HCT116 (cell line): ENCODE measurements at regions not wholly inside any gene's neighbourhood (a gene's known extent, or its start where the extent isn't known, plus 50 kb on each side); places are given as distances from the start of the nearest gene placed in this dataset.
"Not testable (repeated sequence)": the region's sequence is repeated elsewhere in the genome, so short reads cannot be mapped to it uniquely, and the experiment has no call there.

Experiments used
- ATAC-seq: fragments of 200-7000 bp; cut with Tn5 transposase; 2 replicates; pipeline ENCODE4 v1.9.1; 2020; ENCODE audit warnings: mild to moderate bottlenecking, moderate library complexity
- BruUV-seq: library from RNA; stranded (reverse); fragments of 400-500 nt; replicated peaks from 2 replicates; lab custom pipeline; 2021; lab: Mats Ljungman, UMichigan
- CTCF ChIA-PET: fragments of 300-600 bp; sonication (Branson Sonifier 250); formaldehyde crosslinking; loops from one replicate; lab custom pipeline; 2021; ENCODE audit warnings: antibody characterized with exemption; lab: Charles Lee
- POLR2A ChIA-PET: fragments of 300-600, 350-600 bp; sonication (Branson Sonifier 250); formaldehyde crosslinking; loops from one replicate; lab custom pipeline; 2021; ENCODE audit warnings: antibody characterized with exemption; lab: Charles Lee
- RAD21 ChIA-PET, 2 experiments: fragments of 300-600 bp; sonication (Branson Sonifier 250); formaldehyde crosslinking; loops; one replicate each; lab custom pipeline; 2023; ENCODE audit warnings: low total read pairs in 2 of 2; ENCODE audit not compliant: uncharacterized antibody in 2 of 2, unreplicated experiment in 2 of 2, low non-redundant PET in 1 of 2; lab: Charles Lee
- DNase-seq: peaks from one replicate; pipeline ENCODE4 v3.0.0-alpha.2; 2010; ENCODE audit warnings: low read depth, low spot score
- H2AFZ ChIP-seq: fragments of 200-600 bp; shearing (Covaris generic), sonication (generic); 2 replicates; pipeline ENCODE4 v1.6.1; 2017; ENCODE audit warnings: low read depth, mixed run types, mixed read lengths, antibody characterized with exemption, low read length; ENCODE audit not compliant: poor library complexity, severe bottlenecking
- H3K27ac ChIP-seq: 2 replicates; pipeline ENCODE4 v1.5.1; 2012; ENCODE audit warnings: low read depth, low read length
- H3K27me3 ChIP-seq: fragments of 200-600 bp; sonication (generic); 2 replicates; pipeline ENCODE4 v1.6.1; 2016; ENCODE audit warnings: mixed run types, low read length, mixed read lengths; ENCODE audit not compliant: insufficient read depth
- H3K36me3 ChIP-seq, 2 experiments: fragments of 200-500 bp in 1 of 2; fragments of 200-600 bp in 1 of 2; sonication (Bioruptor generic) in 1 of 2; sonication (generic) in 1 of 2; 2 replicates each; pipeline versions ENCODE4 v1.5.1 to v1.6.1; 2014 to 2016; ENCODE audit warnings: low read length in 2 of 2, inconsistent platforms in 1 of 2, mixed read lengths in 1 of 2, mixed run types in 1 of 2; ENCODE audit not compliant: insufficient read depth in 2 of 2, control insufficient read depth in 1 of 2
- H3K4me1 ChIP-seq, 2 experiments: fragments of 200-600 bp in 1 of 2; sonication (generic) in 1 of 2; 2 replicates each; pipeline versions ENCODE4 v1.5.1 to v1.6.1; 2012 to 2017; ENCODE audit warnings: low read length in 2 of 2, inconsistent platforms in 1 of 2, mild to moderate bottlenecking in 1 of 2, mixed read lengths in 1 of 2, mixed run types in 1 of 2, moderate library complexity in 1 of 2; ENCODE audit not compliant: insufficient read depth in 2 of 2, control insufficient read depth in 1 of 2
- H3K4me2 ChIP-seq: fragments of 200-600 bp; sonication (generic); 2 replicates; pipeline ENCODE4 v1.6.1; 2017; ENCODE audit warnings: mixed run types, low read length, mixed read lengths
- H3K4me3 ChIP-seq, 2 experiments: fragments of 200-600 bp in 1 of 2; sonication (generic) in 1 of 2; replicated peaks in 1 of 2; 2 replicates each; pipeline ENCODE4 v1.5.1; 2011 to 2016; ENCODE audit warnings: low read length in 2 of 2, control low read depth in 1 of 2, low read depth in 1 of 2, mild to moderate bottlenecking in 1 of 2, mixed read lengths in 1 of 2, mixed run types in 1 of 2
- H3K79me2 ChIP-seq: fragments of 200-600 bp; sonication (generic); 2 replicates; pipeline ENCODE4 v1.6.1; 2017; ENCODE audit warnings: mild to moderate bottlenecking, mixed run types, low read length, moderate library complexity, mixed read lengths; ENCODE audit not compliant: insufficient read depth
- H3K9ac ChIP-seq: fragments of 200-600 bp; sonication (generic); 2 replicates; pipeline ENCODE4 v1.6.1; 2016; ENCODE audit warnings: low read length, mixed read lengths
- H3K9me2 ChIP-seq: fragments of 200-600 bp; sonication (generic), shearing (Covaris generic); 2 replicates; pipeline ENCODE4 v1.6.1; 2017; ENCODE audit warnings: mixed run types, mild to moderate bottlenecking, moderate library complexity; ENCODE audit not compliant: insufficient read depth
- H3K9me3 ChIP-seq, 2 experiments: fragments of 200-500 bp in 1 of 2; fragments of 200-600 bp in 1 of 2; sonication (Bioruptor generic) in 1 of 2; sonication (generic) in 1 of 2; 2 replicates each; pipeline ENCODE4 v1.6.1; 2014 to 2017; ENCODE audit warnings: low read length in 2 of 2, mixed read lengths in 2 of 2, inconsistent platforms in 1 of 2, low read depth in 1 of 2, mild to moderate bottlenecking in 1 of 2, mixed run types in 1 of 2, moderate library complexity in 1 of 2; ENCODE audit not compliant: control insufficient read depth in 1 of 2, insufficient read depth in 1 of 2
- H4K20me1 ChIP-seq: fragments of 200-600 bp; sonication (generic), shearing (Covaris generic); 2 replicates; pipeline ENCODE4 v1.6.1; 2017; ENCODE audit warnings: mixed run types, mild to moderate bottlenecking, moderate library complexity; ENCODE audit not compliant: insufficient read depth
- CTCF ChIP-seq, 3 experiments: fragments of 200-600 bp in 1 of 3; sonication (generic) in 1 of 3; IDR thresholded peaks in 2 of 3; conservative IDR thresholded peaks in 1 of 3; 2 replicates each; pipeline ENCODE4 v1.5.1; 2012 to 2017; ENCODE audit warnings: low read depth in 2 of 3, low read length in 2 of 3, antibody characterized with exemption in 1 of 3, borderline replicate concordance in 1 of 3, control low read depth in 1 of 3, mild to moderate bottlenecking in 1 of 3, mixed read lengths in 1 of 3, mixed run types in 1 of 3, moderate library complexity in 1 of 3; ENCODE audit not compliant: insufficient read depth in 1 of 3
- EGR1 ChIP-seq: IDR thresholded peaks from 2 replicates; pipeline ENCODE4 v1.6.1; 2012; ENCODE audit warnings: low read depth
- EZH2 ChIP-seq: fragments of 200-600 bp; sonication (generic); IDR thresholded peaks from 2 replicates; pipeline ENCODE4 v1.6.1; 2017; ENCODE audit warnings: antibody characterized with exemption, mixed run types
- POLR2A ChIP-seq: IDR thresholded peaks from 2 replicates; pipeline ENCODE4 v1.7.0; 2011; ENCODE audit warnings: borderline replicate concordance; ENCODE audit not compliant: insufficient read depth, insufficient read length; ENCODE audit errors: extremely low read depth
- RAD21 ChIP-seq: IDR thresholded peaks from 2 replicates; pipeline ENCODE4 v1.6.1; 2012; ENCODE audit warnings: low read depth, mild to moderate bottlenecking
- SP1 ChIP-seq: IDR thresholded peaks from 2 replicates; pipeline ENCODE4 v1.6.1; 2012; ENCODE audit warnings: low read depth
- SRF ChIP-seq: IDR thresholded peaks from 2 replicates; pipeline ENCODE4 v1.6.1; 2012; ENCODE audit warnings: low read depth
- intact Hi-C: fragments of 100-400 bp; cut with micrococcal nuclease; formaldehyde crosslinking; loops from 2 replicates; pipeline ENCODE4 v1.10.0; 2022
- TF ChIP-seq, protein P1 (sequence below): IDR thresholded peaks from 2 replicates; pipeline ENCODE4 v1.6.1; 2012

DNA sequence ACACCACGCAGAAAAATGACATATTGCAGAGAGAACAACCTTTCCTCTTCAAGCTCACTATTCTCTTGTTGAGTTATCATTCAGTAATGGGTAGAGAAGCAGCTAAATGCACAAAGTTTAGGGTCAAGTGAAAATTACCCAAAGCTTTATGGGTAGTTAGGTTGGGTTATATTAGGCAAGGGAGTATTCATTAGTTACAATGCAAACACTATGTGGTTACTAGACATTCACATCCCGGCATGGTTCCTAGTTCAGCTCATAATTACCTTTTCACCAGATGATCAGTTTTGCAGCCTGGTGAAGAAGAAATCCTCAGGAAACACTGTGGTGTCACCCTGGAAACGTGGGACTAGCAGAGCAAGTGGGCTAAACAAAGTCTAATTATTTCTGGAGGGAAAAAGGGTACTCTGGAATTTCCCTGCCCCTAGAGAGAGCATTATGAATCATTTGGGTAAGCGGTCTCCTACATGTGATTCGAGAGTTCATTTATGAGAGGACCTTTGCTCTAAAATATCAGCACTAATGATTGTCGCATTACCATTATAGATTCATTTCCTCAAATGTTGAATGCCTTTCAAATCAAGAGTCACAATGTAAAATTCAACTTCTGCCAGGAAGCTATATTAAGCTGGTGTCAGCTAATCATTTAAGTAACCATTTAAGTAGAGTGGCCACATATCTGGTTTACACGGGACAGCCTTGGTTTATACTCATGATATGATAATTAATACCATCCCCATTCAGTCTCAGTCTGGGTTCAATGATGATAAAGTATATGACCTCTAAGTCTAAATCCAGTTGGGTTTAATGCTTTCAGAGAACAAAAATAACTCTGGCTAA, 1208.0 kb downstream of the DIAPH3 start:
- no peak for TF ChIP-seq CTCF (IDR thresholded peaks at IDR 0.05 in 2 of 3, conservative IDR thresholded peaks at IDR 0.05 in 1 of 3; ENCODE audit: borderline replicate concordance in 1 of 3, insufficient read depth in 1 of 3, low read depth in 2 of 3, low read length in 2 of 3)
- TF ChIP-seq POLR2A: no peak
- no peak for TF ChIP-seq RAD21
- TF ChIP-seq EGR1: no peak
- no peak for TF ChIP-seq SP1
- TF ChIP-seq, protein P1, sequence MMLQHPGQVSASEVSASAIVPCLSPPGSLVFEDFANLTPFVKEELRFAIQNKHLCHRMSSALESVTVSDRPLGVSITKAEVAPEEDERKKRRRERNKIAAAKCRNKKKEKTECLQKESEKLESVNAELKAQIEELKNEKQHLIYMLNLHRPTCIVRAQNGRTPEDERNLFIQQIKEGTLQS: no peak
- no peak for TF ChIP-seq SRF
- no peak for TF ChIP-seq EZH2
- TF ChIP-seq, all 23 proteins: peak for 0
- Histone ChIP-seq H3K4me1 (no peaks in the 10 kb centered on the region), H3K4me3 (no peak overlapping the region), H3K27me3 (no peaks in the 10 kb centered on the region), H3K79me2 (no peaks in the 10 kb centered on the region), H3K9ac (no peak overlapping the region), H3K36me3 (no peaks in the 10 kb centered on the region), H3K9me3 (peaks cover 0 to 18% of the 10 kb centered on the region in 2 experiments; a peak in 2 of 4 replicates), H3K9me2 (no peaks in the 10 kb centered on the region), H3K4me2 (no peak overlapping the region), H2AFZ (no peak overlapping the region), H4K20me1 (no peaks in the 10 kb centered on the region), H3K27ac (no peak overlapping the region)
- POLR2A ChIA-PET: no interaction called here
- RAD21 ChIA-PET: no interaction called here
- intact Hi-C loops: no loop called here
- BruUV-seq: no TSS peak
- DNase-seq (no peak), ATAC-seq (no peak)
- CTCF ChIA-PET: no interaction called here

DNA sequence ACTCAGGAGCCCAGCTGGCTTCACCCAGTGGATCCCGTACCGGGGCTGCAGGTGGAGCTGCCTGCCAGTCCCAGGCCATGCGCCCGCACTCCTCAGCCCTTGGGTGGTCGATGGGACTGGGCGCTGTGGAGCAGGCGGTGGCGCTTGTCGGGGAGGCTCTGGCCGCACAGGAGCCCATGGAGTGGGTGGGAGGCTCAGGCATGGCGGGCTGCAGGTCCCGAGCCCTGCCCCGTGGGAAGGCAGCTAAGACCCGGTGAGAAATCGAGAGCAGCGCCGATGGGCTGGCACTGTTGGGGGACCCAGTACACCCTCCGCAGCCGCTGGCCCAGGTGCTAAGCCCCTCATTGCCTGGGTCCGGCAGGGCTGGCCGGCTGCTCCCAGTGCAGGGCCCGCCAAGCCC, 1205.6 kb downstream of the DIAPH3 start:
- intact Hi-C loops, H3K36me3 ChIP-seq, H3K4me2 ChIP-seq, BruUV-seq, H3K79me2 ChIP-seq, CTCF ChIA-PET, H3K4me1 ChIP-seq, H3K27ac ChIP-seq, POLR2A ChIA-PET, RAD21 ChIA-PET, DNase-seq, H3K9me2 ChIP-seq, ATAC-seq, H3K4me3 ChIP-seq, H4K20me1 ChIP-seq, H3K27me3 ChIP-seq, H2AFZ ChIP-seq, H3K9ac ChIP-seq: not testable (repeated sequence)
- H3K9me3 ChIP-seq: peaks cover 0 to 19% of the 10 kb centered on the region in 2 experiments; a peak in 2 of 4 replicates
